H1 (cell line): ENCODE measurements at regions not wholly inside any gene's neighbourhood (a gene's known extent, or its start where the extent isn't known, plus 50 kb on each side); places are given as distances from the start of the nearest gene placed in this dataset.

Experiments used
- CTCF ChIA-PET: fragments of 300-600 bp; sonication (Branson Sonifier 250); formaldehyde crosslinking; loops from one replicate; lab custom pipeline; 2021; ENCODE audit not compliant: partially characterized antibody; lab: Charles Lee
- POLR2A ChIA-PET: fragments of 300-600 bp; sonication (Branson Sonifier 250); formaldehyde crosslinking; loops from one replicate; lab custom pipeline; 2021; ENCODE audit warnings: inconsistent platforms; ENCODE audit not compliant: partially characterized antibody; lab: Charles Lee
- DNase-seq, 2 experiments: peaks; one replicate each; pipeline versions ENCODE4 v3.0.0 to v3.0.0-alpha.2; 2010 to 2022; ENCODE audit warnings: low spot score in 2 of 2, low read depth in 1 of 2, mixed read lengths in 1 of 2
- FAIRE-seq: peaks from 2 replicates; lab custom pipeline; 2011; peaks lifted over from hg19 to GRCh38; lab: Jason Lieb, UNC
- H2AFZ ChIP-seq: 2 replicates; pipeline ENCODE4 v1.8.1; 2012; ENCODE audit warnings: low read length, inconsistent platforms
- H2AK5ac ChIP-seq: 2 replicates; pipeline ENCODE4 v1.6.1; 2013; ENCODE audit warnings: low read depth, low read length
- H2BK120ac ChIP-seq: replicated peaks from 2 replicates; pipeline ENCODE3; 2013; ENCODE audit warnings: low read depth, low read length, inconsistent platforms
- H2BK12ac ChIP-seq: 2 replicates; pipeline ENCODE4 v1.6.1; 2013; ENCODE audit warnings: low read depth, low read length
- H2BK15ac ChIP-seq: 2 replicates; pipeline ENCODE4 v1.6.1; 2013; ENCODE audit warnings: low read length
- H2BK20ac ChIP-seq: 2 replicates; pipeline ENCODE4 v1.6.1; 2013; ENCODE audit warnings: low read length
- H2BK5ac ChIP-seq: 2 replicates; pipeline ENCODE4 v1.6.1; 2013; ENCODE audit warnings: low read depth, low read length
- H3K14ac ChIP-seq: 2 replicates; pipeline ENCODE4 v1.6.1; 2013; ENCODE audit warnings: inconsistent platforms; ENCODE audit not compliant: insufficient read length
- H3K18ac ChIP-seq: 2 replicates; pipeline ENCODE4 v1.6.1; 2013; ENCODE audit warnings: low read length; ENCODE audit errors: extremely low read depth
- H3K23ac ChIP-seq: 2 replicates; pipeline ENCODE4 v1.6.1; 2013; ENCODE audit warnings: inconsistent platforms; ENCODE audit not compliant: insufficient read length
- H3K23me2 ChIP-seq: 2 replicates; pipeline ENCODE4 v1.6.1; 2013; ENCODE audit warnings: low read depth, low read length
- H3K27ac ChIP-seq: 2 replicates; pipeline ENCODE4 v1.6.1; 2011; ENCODE audit warnings: low read depth, low read length, inconsistent platforms
- H3K27me3 ChIP-seq, 4 experiments: replicated peaks in 1 of 4; 1 replicate in 1 of 4; 2 replicates in 3 of 4; pipeline versions ENCODE4 v1.6.1 to v1.8.1; 2011 to 2013; ENCODE audit warnings: low read length in 3 of 4, mild to moderate bottlenecking in 3 of 4, inconsistent platforms in 2 of 4, mixed read lengths in 2 of 4, moderate library complexity in 1 of 4; ENCODE audit not compliant: control insufficient read depth in 3 of 4, insufficient read depth in 3 of 4; ENCODE audit errors: extremely low read depth in 1 of 4
- H3K36me3 ChIP-seq, 4 experiments: 2 replicates each; pipeline versions ENCODE4 v1.6.1 to v1.8.1; 2011 to 2013; ENCODE audit warnings: mild to moderate bottlenecking in 4 of 4, low read length in 3 of 4, moderate library complexity in 2 of 4, control low read depth in 1 of 4, inconsistent platforms in 1 of 4; ENCODE audit not compliant: insufficient read depth in 4 of 4, control insufficient read depth in 2 of 4
- H3K4ac ChIP-seq: replicated peaks from 2 replicates; pipeline ENCODE3; 2013; ENCODE audit warnings: low read length, low read depth, mixed read lengths, inconsistent platforms; ENCODE audit not compliant: insufficient read length
- H3K4me1 ChIP-seq, 4 experiments: replicated peaks in 1 of 4; 1 replicate in 1 of 4; 2 replicates in 3 of 4; pipeline versions ENCODE4 v1.6.1 to v1.8.1; 2011 to 2013; ENCODE audit warnings: low read length in 3 of 4, inconsistent platforms in 2 of 4, mixed read lengths in 1 of 4; ENCODE audit not compliant: insufficient read depth in 4 of 4, control insufficient read depth in 3 of 4
- H3K4me2 ChIP-seq, 2 experiments: 2 replicates each; pipeline versions ENCODE4 v1.6.1 to v1.8.1; 2011 to 2013; ENCODE audit warnings: low read depth in 2 of 2, low read length in 2 of 2, control low read depth in 1 of 2, inconsistent platforms in 1 of 2, mild to moderate bottlenecking in 1 of 2; ENCODE audit not compliant: insufficient read depth in 1 of 2
- H3K4me3 ChIP-seq, 4 experiments: fragments of 200-600, 300-600 bp in 1 of 4; sonication (generic), shearing (Covaris generic), sonication (Bioruptor Twin) in 1 of 4; 2 replicates each; pipeline versions ENCODE4 v1.5.1 to v1.8.1; 2011 to 2016; ENCODE audit warnings: low read length in 4 of 4, low read depth in 3 of 4, control low read depth in 2 of 4, inconsistent platforms in 2 of 4, mild to moderate bottlenecking in 2 of 4, mixed read lengths in 1 of 4, moderate library complexity in 1 of 4; ENCODE audit not compliant: insufficient read depth in 2 of 4; ENCODE audit errors: extremely low read depth in 1 of 4
- H3K56ac ChIP-seq: replicated peaks from 2 replicates; pipeline ENCODE3; 2013; ENCODE audit warnings: low read depth, mild to moderate bottlenecking, mixed read lengths, low read length, inconsistent platforms; ENCODE audit not compliant: insufficient read length
- H3K79me1 ChIP-seq: 2 replicates; pipeline ENCODE4 v1.6.1; 2013; ENCODE audit warnings: low read depth, low read length, control low read depth
- H3K79me2 ChIP-seq, 2 experiments: 2 replicates each; pipeline versions ENCODE4 v1.6.1 to v1.8.1; 2012 to 2013; ENCODE audit warnings: low read length in 2 of 2, mild to moderate bottlenecking in 2 of 2, inconsistent platforms in 1 of 2; ENCODE audit not compliant: insufficient read depth in 2 of 2, control insufficient read depth in 1 of 2
- H3K9ac ChIP-seq, 4 experiments: replicated peaks in 1 of 4; 1 replicate in 1 of 4; 2 replicates in 3 of 4; pipeline versions ENCODE4 v1.6.1 to v1.8.1; 2011 to 2013; ENCODE audit warnings: low read depth in 3 of 4, low read length in 3 of 4, control low read depth in 2 of 4, mild to moderate bottlenecking in 2 of 4, moderate library complexity in 2 of 4, inconsistent platforms in 1 of 4; ENCODE audit errors: extremely low read depth in 1 of 4
- H3K9me3 ChIP-seq, 2 experiments: 2 replicates each; pipeline versions ENCODE4 v1.6.1 to v1.8.1; 2012 to 2013; ENCODE audit warnings: mild to moderate bottlenecking in 2 of 2, moderate library complexity in 2 of 2, control low read depth in 1 of 2, inconsistent platforms in 1 of 2, low read depth in 1 of 2, low read length in 1 of 2, mixed read lengths in 1 of 2; ENCODE audit not compliant: insufficient read depth in 2 of 2
- H4K20me1 ChIP-seq, 2 experiments: replicated peaks in 1 of 2; 2 replicates each; pipeline versions ENCODE3 to v1.8.1; 2011 to 2013; ENCODE audit warnings: inconsistent platforms in 2 of 2, low read length in 2 of 2, mild to moderate bottlenecking in 1 of 2; ENCODE audit not compliant: insufficient read depth in 2 of 2, control insufficient read depth in 1 of 2
- H4K5ac ChIP-seq: 2 replicates; pipeline ENCODE4 v1.6.1; 2013; ENCODE audit warnings: low read length, low read depth, mixed read lengths, inconsistent platforms; ENCODE audit not compliant: insufficient read length
- H4K8ac ChIP-seq: 2 replicates; pipeline ENCODE4 v1.8.0; 2013; ENCODE audit warnings: mild to moderate bottlenecking, moderate library complexity, low read length, inconsistent platforms; ENCODE audit not compliant: insufficient read depth; ENCODE audit errors: extremely low read depth
- H4K91ac ChIP-seq: replicated peaks from 2 replicates; pipeline ENCODE3; 2013; ENCODE audit warnings: low read length, mixed read lengths, inconsistent platforms; ENCODE audit not compliant: insufficient read length
- BACH1 ChIP-seq: IDR thresholded peaks from 2 replicates; pipeline ENCODE4 v1.6.1; 2012; ENCODE audit warnings: low read length, improper control_type of control experiment
- BRCA1 ChIP-seq: IDR thresholded peaks from 2 replicates; pipeline ENCODE4 v1.6.1; 2012; ENCODE audit warnings: low read depth, low read length, improper control_type of control experiment
- CBX8 ChIP-seq: fragments of 300-800, 300-1000 bp; sonication (generic); IDR thresholded peaks from 2 replicates; pipeline ENCODE4 v1.7.1; 2016; ENCODE audit warnings: low read depth, low read length, borderline replicate concordance
- CHD2 ChIP-seq: IDR thresholded peaks from 2 replicates; pipeline ENCODE4 v1.6.1; 2012; ENCODE audit warnings: low read length, improper control_type of control experiment
- GTF2F1 ChIP-seq: IDR thresholded peaks from 2 replicates; pipeline ENCODE4 v1.6.1; 2012; ENCODE audit warnings: low read depth, low read length, improper control_type of control experiment, borderline replicate concordance
- HDAC2 ChIP-seq, 2 experiments: fragments of 300-600 bp in 1 of 2; sonication (generic) in 1 of 2; IDR thresholded peaks; 2 replicates each; pipeline ENCODE4 v1.6.1; 2011 to 2012; ENCODE audit warnings: low read depth in 2 of 2, low read length in 2 of 2, mild to moderate bottlenecking in 2 of 2, moderate library complexity in 2 of 2, borderline replicate concordance in 1 of 2, inconsistent platforms in 1 of 2
- HDAC6 ChIP-seq: IDR thresholded peaks from one replicate; pipeline ENCODE4 v1.7.1; 2012; ENCODE audit warnings: low read depth, mild to moderate bottlenecking, inconsistent platforms, low read length, moderate library complexity
- NRF1 ChIP-seq: IDR thresholded peaks from 2 replicates; pipeline ENCODE4 v1.6.1; 2011; ENCODE audit warnings: mild to moderate bottlenecking, low read depth, low read length, improper control_type of control experiment
- PHF8 ChIP-seq: fragments of 200-600 bp; sonication (generic); conservative IDR thresholded peaks from 2 replicates; pipeline ENCODE4 v1.7.1; 2012; ENCODE audit warnings: low read depth, mild to moderate bottlenecking, inconsistent platforms, low read length, moderate library complexity
- RNF2 ChIP-seq: fragments of 200-900, 300-1000 bp; sonication (generic); IDR thresholded peaks from 2 replicates; pipeline ENCODE4 v1.7.1; 2016; ENCODE audit warnings: borderline replicate concordance, low read depth, mild to moderate bottlenecking, antibody characterized with exemption, low read length; ENCODE audit not compliant: poor library complexity, severe bottlenecking; ENCODE audit errors: missing control alignments
- RXRA ChIP-seq: IDR thresholded peaks from 2 replicates; pipeline ENCODE4 v1.6.1; 2011; ENCODE audit warnings: low read depth, mild to moderate bottlenecking, low read length, moderate library complexity; ENCODE audit not compliant: insufficient read depth
- SP4 ChIP-seq: IDR thresholded peaks from 2 replicates; pipeline ENCODE4 v1.6.1; 2012; ENCODE audit warnings: low read length, inconsistent platforms
- SUZ12 ChIP-seq: fragments of 200-600 bp; sonication (generic); IDR thresholded peaks from 2 replicates; pipeline ENCODE4 v1.6.1; 2012; ENCODE audit warnings: mild to moderate bottlenecking, inconsistent platforms, low read length, moderate library complexity, mixed read lengths
- USF2 ChIP-seq: IDR thresholded peaks from 2 replicates; pipeline ENCODE4 v1.6.1; 2011; ENCODE audit warnings: low read length, improper control_type of control experiment
- WGBS, 2 experiments: shearing (Covaris generic) in 1 of 2; methylation state at CpG; one replicate each; pipeline versions ENCODE4 v1.1.6 to v1.1.7; 2013 to 2015; ENCODE audit warnings: low lambda C conversion rate in 2 of 2, mixed read lengths in 2 of 2, inconsistent platforms in 1 of 2, low coverage in 1 of 2, missing lambda C conversion rate in 1 of 2; ENCODE audit not compliant: insufficient replicate concordance in 2 of 2, insufficient coverage in 1 of 2, insufficient read length in 1 of 2; ENCODE audit errors: extremely low coverage in 1 of 2, missing lambda C conversion rate in 1 of 2; 5-methylcytosine and 5-hydroxymethylcytosine counted together

- POLR2A ChIA-PET = no interaction called here
- WGBS, 2 experiments = 94% methylated on average over 12 of the region's 12 CpGs; no CpG with 5 or more reads in 1 of the 2 experiments
- TF ChIP-seq SP4 (no peak), CBX8 (no peak), CHD2 (no peak), NRF1 (no peak), GTF2F1 (no peak), BRCA1 (no peak), RNF2 (no peak), BACH1 (no peak), RXRA (no peak), HDAC2 (IDR thresholded peaks at IDR 0.05; ENCODE audit: borderline replicate concordance in 1 of 2, low read depth in 2 of 2, low read length in 2 of 2) (no peak), USF2 (no peak), SUZ12 (no peak), HDAC6 (no peak), PHF8 (no peak)
These were observed 95.0 kb upstream of the RAP2B start for GRCh38 chr3:153066983-153067382.

More at GRCh38 chr3:153066983-153067382, 95.0 kb upstream of the RAP2B start:
- H2BK120ac ChIP-seq = no peak overlapping the region
- H3K4me2 ChIP-seq = no peak overlapping the region
- no peak overlapping the region for H3K56ac ChIP-seq
- no peak overlapping the region for H2BK15ac ChIP-seq
- H2AK5ac ChIP-seq = no peak overlapping the region
- H2AFZ ChIP-seq = no peak overlapping the region
- no peaks in the 10 kb centered on the region for H3K23me2 ChIP-seq
- H3K4me3 ChIP-seq = no peak overlapping the region
- H3K36me3 ChIP-seq = no peaks in the 10 kb centered on the region
- H3K14ac ChIP-seq = no peak overlapping the region
- no peaks in the 10 kb centered on the region for H3K79me1 ChIP-seq
- no peak overlapping the region for H3K23ac ChIP-seq
- H4K91ac ChIP-seq = no peak overlapping the region
- no peak overlapping the region for H3K27ac ChIP-seq
- no peaks in the 10 kb centered on the region for H4K20me1 ChIP-seq
- no peaks in the 10 kb centered on the region for H3K79me2 ChIP-seq
- FAIRE-seq (no peak), DNase-seq (no peak)
- H3K4ac ChIP-seq = no peak overlapping the region
- no peak overlapping the region for H4K8ac ChIP-seq
- H3K9ac ChIP-seq = no peak overlapping the region
- CTCF ChIA-PET = interaction anchor here (0.5 kb wide), 1 partner anchor 12 kb away, joined by 4 read pairs; no protein-coding TSS in a partner anchor
- H2BK20ac ChIP-seq = no peak overlapping the region
- H3K4me1 ChIP-seq = no peaks in the 10 kb centered on the region
- no peaks in the 10 kb centered on the region for H3K27me3 ChIP-seq
- no peak overlapping the region for H2BK12ac ChIP-seq
- H4K5ac ChIP-seq = no peak overlapping the region
- H3K18ac ChIP-seq = no peak overlapping the region
- H3K9me3 ChIP-seq = no peaks in the 10 kb centered on the region
- no peak overlapping the region for H2BK5ac ChIP-seq
